K562 (cell line): ENCODE measurements at regions not wholly inside any gene's neighbourhood (a gene's known extent, or its start where the extent isn't known, plus 50 kb on each side); places are given as distances from the start of the nearest gene placed in this dataset.

ENCODE experiments used
- BRF2 ChIP-seq: IDR thresholded peaks from 3 replicates; pipeline ENCODE4 v1.6.1; 2011; ENCODE audit warnings: borderline replicate concordance, mild to moderate bottlenecking; ENCODE audit not compliant: insufficient read length, insufficient read depth
- CBX2 ChIP-seq: fragments of 200-600 bp; sonication (generic); IDR thresholded peaks from one replicate; pipeline ENCODE4 v1.6.1; 2012; ENCODE audit warnings: mild to moderate bottlenecking, low read length, inconsistent platforms; ENCODE audit not compliant: insufficient read depth, poor library complexity, severe bottlenecking
- COPS2 ChIP-seq: fragments of 450-650 bp; conservative IDR thresholded peaks from 2 replicates; pipeline ENCODE4 v1.6.1; 2016; ENCODE audit warnings: mild to moderate bottlenecking, moderate library complexity
- E2F6 ChIP-seq, 2 experiments: IDR thresholded peaks; 2 replicates each; pipeline ENCODE4 v1.6.1; 2011; ENCODE audit warnings: borderline replicate concordance in 1 of 2, control low read depth in 1 of 2, low read depth in 1 of 2, low read length in 1 of 2, mild to moderate bottlenecking in 1 of 2, mixed read lengths in 1 of 2, moderate library complexity in 1 of 2; ENCODE audit not compliant: insufficient read depth in 1 of 2, insufficient read length in 1 of 2, poor library complexity in 1 of 2, severe bottlenecking in 1 of 2; ENCODE audit errors: extremely low read depth in 1 of 2
- ELF4 ChIP-seq: fragments of 450-650 bp; formaldehyde crosslinking; IDR thresholded peaks from 2 replicates; pipeline ENCODE4 v1.4.0; 2022; ENCODE audit warnings: missing genetic modification characterization
- FOS ChIP-seq: IDR thresholded peaks from 3 replicates; pipeline ENCODE4 v1.6.1; 2011; ENCODE audit not compliant: insufficient read length; ENCODE audit errors: extremely low read depth
- HNRNPLL ChIP-seq: fragments of 200-400 bp; formaldehyde crosslinking; IDR thresholded peaks from 2 replicates; pipeline ENCODE4 v1.6.1; 2017; ENCODE audit warnings: low read length, low read depth, mild to moderate bottlenecking; ENCODE audit not compliant: poor library complexity, severe bottlenecking
- MTA1 ChIP-seq: fragments of 450-650 bp; IDR thresholded peaks from 2 replicates; pipeline ENCODE4 v1.6.1; 2017; ENCODE audit warnings: borderline replicate concordance
- MTA2 ChIP-seq: fragments of 450-650 bp; IDR thresholded peaks from 2 replicates; pipeline ENCODE4 v1.6.1; 2016; ENCODE audit warnings: low read depth
- NONO ChIP-seq, 2 experiments: fragments of 200-400 bp in 1 of 2; fragments of 450-650 bp in 1 of 2; formaldehyde crosslinking in 1 of 2; IDR thresholded peaks; 2 replicates each; pipeline ENCODE4 v1.6.1; 2017; ENCODE audit warnings: low read depth in 2 of 2, mild to moderate bottlenecking in 2 of 2, moderate library complexity in 2 of 2, low read length in 1 of 2
- NR0B1 ChIP-seq: fragments of 450-650 bp; IDR thresholded peaks from one replicate; pipeline ENCODE4 v1.6.1; 2018; ENCODE audit warnings: mild to moderate bottlenecking, moderate library complexity; ENCODE audit not compliant: partially characterized antibody
- NR2F6 ChIP-seq: fragments of 450-650 bp; formaldehyde crosslinking; IDR thresholded peaks from 2 replicates; pipeline ENCODE4 v1.4.0; 2020; ENCODE audit warnings: mild to moderate bottlenecking
- NR4A1 ChIP-seq, 2 experiments: fragments of 250-450 bp in 1 of 2; fragments of 450-650 bp in 1 of 2; sonication (Bioruptor Pico) in 1 of 2; IDR thresholded peaks; 2 replicates each; pipeline versions ENCODE4 v1.4.0 to v1.6.1; 2016 to 2020; ENCODE audit warnings: mild to moderate bottlenecking in 2 of 2, missing compliant biosample characterization in 1 of 2, missing genetic modification characterization in 1 of 2, moderate library complexity in 1 of 2
- NRF1 ChIP-seq, 2 experiments: fragments of 450-650 bp; IDR thresholded peaks in 1 of 2; conservative IDR thresholded peaks in 1 of 2; 2 replicates each; pipeline ENCODE4 v1.6.1; 2014; ENCODE audit warnings: mild to moderate bottlenecking in 2 of 2
- PKNOX1 ChIP-seq: fragments of 450-650 bp; IDR thresholded peaks from 2 replicates; pipeline ENCODE4 v1.6.1; 2016
- RNF219 ChIP-seq: fragments of 250-450 bp; sonication (Bioruptor Pico); IDR thresholded peaks from 2 replicates; pipeline ENCODE4 v1.5.0; 2022; ENCODE audit warnings: mild to moderate bottlenecking
- TCF15 ChIP-seq: fragments of 250-450 bp; sonication (Bioruptor Pico); IDR thresholded peaks from 2 replicates; pipeline ENCODE4 v1.8.0; 2022; ENCODE audit warnings: moderate library complexity, mild to moderate bottlenecking, inconsistent platforms
- TEAD1 ChIP-seq, 2 experiments: fragments of 450-650 bp in 1 of 2; sonication (generic) in 1 of 2; formaldehyde crosslinking; IDR thresholded peaks; 2 replicates each; pipeline versions ENCODE4 v1.4.0 to v1.8.0; 2020 to 2022; ENCODE audit warnings: mild to moderate bottlenecking in 2 of 2, missing genetic modification reagents in 1 of 2
- ZNF165 ChIP-seq: fragments of 250-450 bp; sonication (Bioruptor Pico); IDR thresholded peaks from 2 replicates; pipeline ENCODE4 v1.4.0; 2020; ENCODE audit warnings: borderline replicate concordance
- ZNF239 ChIP-seq: fragments of 250-450 bp; sonication (Bioruptor Pico); IDR thresholded peaks from 2 replicates; pipeline ENCODE4 v1.4.0; 2020; ENCODE audit warnings: mild to moderate bottlenecking

GRCh38 chr6:26205161-26205624 is 118.0 kb downstream of the HFE start (continued):
- TF ChIP-seq NR0B1: no peak
- no peak for TF ChIP-seq PKNOX1
- no peak for TF ChIP-seq ZNF165 (CRISPR knock-in tag)
- TF ChIP-seq COPS2: no peak
- no peak; the same call in 1 of the 2 replicates for TF ChIP-seq ZNF239 (CRISPR knock-in tag)
- no peak for TF ChIP-seq BRF2
- peak in 1 of 2 experiments; percentile 85; a peak in 3 of 4 replicates for TF ChIP-seq TEAD1 (CRISPR knock-in tag; IDR thresholded peaks at IDR 0.05)
- no peak for TF ChIP-seq TCF15 (CRISPR knock-in tag)
- no peak for TF ChIP-seq E2F6 (IDR thresholded peaks at IDR 0.05; ENCODE audit: borderline replicate concordance in 1 of 2, extremely low read depth in 1 of 2, insufficient read depth in 1 of 2, insufficient read length in 1 of 2, low read depth in 1 of 2, low read length in 1 of 2, poor library complexity in 1 of 2, severe bottlenecking in 1 of 2)
- TF ChIP-seq MTA1: no peak
- TF ChIP-seq NR2F6 (CRISPR knock-in tag): peak; percentile 48; the same call in 1 of the 2 replicates
- TF ChIP-seq CBX2: no peak
- no peak for TF ChIP-seq HNRNPLL
- no peak for TF ChIP-seq NONO (IDR thresholded peaks at IDR 0.05; ENCODE audit: low read depth in 2 of 2, low read length in 1 of 2)
- peak; percentile 68; the same call in 1 of the 2 replicates for TF ChIP-seq ELF4 (CRISPR knock-in tag)
- TF ChIP-seq FOS: no peak
- no peak for TF ChIP-seq RNF219 (CRISPR knock-in tag)
- TF ChIP-seq NR4A1 (CRISPR knock-in tag; IDR thresholded peaks at IDR 0.05): no peak
- 0 out of 2 replicates have a peak, but pooled peaks have one; percentile 6 for TF ChIP-seq NR4A1 (tag; IDR thresholded peaks at IDR 0.05)
- TF ChIP-seq MTA2: no peak
- no peak for TF ChIP-seq NRF1 (conservative IDR thresholded peaks at IDR 0.05 in 1 of 2, IDR thresholded peaks at IDR 0.05 in 1 of 2)
